UCSD-AML1 (cell line): ENCODE measurements at regions not wholly inside any gene's neighbourhood (a gene's known extent, or its start where the extent isn't known, plus 50 kb on each side); places are given as distances from the start of the nearest gene placed in this dataset.
A peak's percentile ranks its signal among the peaks of the same experiment; 100 is the strongest.

Source experiments
- DNase-seq: peaks from one replicate; lab custom pipeline; 2025; ENCODE audit not compliant: unreplicated experiment; lab: John Stamatoyannopoulos, UW

DNA sequence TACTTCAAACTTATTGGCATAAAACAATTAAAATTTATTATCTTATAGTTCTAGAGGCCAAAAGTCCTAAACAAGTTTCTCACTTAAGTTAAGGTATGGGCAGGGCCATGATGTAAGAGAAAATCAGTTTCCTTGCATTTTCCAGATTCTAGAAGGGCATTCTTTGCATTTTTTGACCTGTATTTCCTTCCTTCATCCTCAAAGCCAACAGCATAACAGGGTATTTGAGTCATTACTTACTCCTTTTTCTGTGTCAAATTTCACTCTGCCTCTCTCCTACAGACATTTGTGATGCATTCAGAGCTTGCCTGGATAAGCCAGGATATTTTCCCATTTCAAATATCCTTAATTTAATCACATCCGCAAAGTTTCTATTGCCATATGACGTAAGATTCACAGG lies 1499.0 kb downstream of the EFNA5 start:
- DNase-seq, result no peak

DNA sequence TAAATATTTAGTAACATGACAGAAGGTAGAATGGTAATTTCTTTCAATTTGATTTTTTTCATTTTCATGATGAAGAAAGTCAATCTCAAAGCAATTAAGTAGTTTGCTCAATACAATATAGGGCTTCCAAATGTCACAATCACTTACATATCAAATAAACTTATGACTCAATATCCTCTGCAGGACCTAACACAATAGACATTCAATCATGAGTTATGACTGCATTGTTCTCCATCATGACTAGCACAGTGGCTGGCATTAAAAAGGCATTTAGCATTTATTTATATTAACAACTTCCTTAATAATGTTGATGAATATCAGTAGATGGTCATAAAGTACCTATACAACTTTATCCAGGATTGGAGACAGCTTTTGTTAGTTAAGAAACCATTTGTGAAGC lies 1499.6 kb downstream of the EFNA5 start:
- DNase-seq, result no peak

DNA sequence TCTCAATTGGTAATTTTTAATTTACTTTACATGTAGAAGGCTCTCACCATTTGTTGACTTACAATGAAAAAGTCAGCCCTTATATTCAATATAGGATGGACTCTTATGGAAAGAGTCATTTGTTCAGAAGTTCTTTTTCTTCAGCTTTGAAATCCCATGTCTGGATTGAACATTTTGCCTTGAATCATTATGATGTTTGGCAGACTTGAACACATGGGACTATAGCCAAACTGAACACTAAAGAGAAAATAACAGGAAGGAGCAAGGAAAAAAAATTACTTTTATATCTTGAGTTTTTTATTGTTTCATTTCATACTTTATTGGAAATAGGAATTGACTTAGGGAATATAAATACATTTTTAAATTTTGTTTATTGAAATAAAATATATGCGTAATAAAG lies 1503.0 kb downstream of the EFNA5 start:
- no peak for DNase-seq

DNA sequence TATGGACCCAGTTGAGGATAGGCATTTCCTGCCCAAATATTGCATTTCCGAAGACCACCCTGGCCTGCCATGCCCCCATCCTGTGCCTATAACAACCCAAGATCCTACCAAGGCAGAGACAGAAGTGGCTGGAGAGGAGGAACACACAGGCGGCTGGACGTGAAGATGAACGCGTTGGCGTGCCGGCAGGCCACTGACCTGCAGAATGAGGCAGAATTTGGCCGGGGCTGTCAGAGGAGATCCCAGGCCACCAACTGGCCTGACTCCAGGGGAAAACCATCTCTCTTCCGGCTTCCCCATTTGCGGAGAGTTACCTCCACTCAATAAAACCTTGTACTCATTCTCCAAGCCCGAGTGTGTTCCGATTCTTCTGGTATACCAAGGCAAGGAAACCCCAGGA lies 1507.5 kb downstream of the EFNA5 start:
- no peak for DNase-seq

DNA sequence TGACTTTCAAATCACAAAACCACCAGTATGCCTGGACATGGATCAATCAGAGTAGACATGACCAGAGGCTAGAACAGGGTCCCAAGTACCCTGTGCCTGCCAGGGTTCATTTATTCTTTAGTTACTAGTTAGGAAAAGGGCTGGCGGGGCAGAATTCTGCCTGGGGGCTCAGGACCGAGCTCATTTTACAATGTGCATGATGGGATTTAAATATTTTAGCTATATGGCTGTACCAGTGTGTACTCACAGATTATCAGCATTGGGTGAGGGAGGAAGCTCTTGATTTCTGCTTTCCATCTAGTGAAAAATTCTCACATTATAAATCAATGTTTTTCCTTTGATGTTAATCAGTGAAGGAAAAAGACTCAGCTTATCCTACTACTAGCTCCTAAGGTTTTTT lies 1511.1 kb downstream of the EFNA5 start:
- no peak for DNase-seq

DNA sequence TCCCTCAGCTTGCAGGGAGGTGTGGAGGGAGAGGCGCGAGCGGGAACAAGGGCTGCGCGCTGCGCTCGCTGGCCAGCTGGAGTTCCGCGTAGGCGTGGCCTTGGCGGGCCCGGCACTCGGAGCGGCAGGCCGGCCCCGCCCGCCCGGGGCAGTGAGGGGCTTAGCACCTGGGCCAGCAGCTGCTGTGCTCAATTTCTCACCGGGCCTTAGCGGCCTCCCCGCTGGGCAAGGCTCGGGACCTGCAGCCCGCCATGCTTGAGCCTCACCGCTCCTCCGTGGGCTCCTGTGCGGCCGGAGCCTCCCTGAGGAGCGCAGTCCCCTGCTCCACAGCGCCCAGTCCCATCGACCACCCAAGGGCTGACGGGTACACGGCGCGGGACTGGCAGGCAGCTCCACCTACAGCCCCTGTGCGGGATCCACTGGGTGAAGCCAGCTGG lies 1516.4 kb downstream of the EFNA5 start:
- no peak for DNase-seq

DNA sequence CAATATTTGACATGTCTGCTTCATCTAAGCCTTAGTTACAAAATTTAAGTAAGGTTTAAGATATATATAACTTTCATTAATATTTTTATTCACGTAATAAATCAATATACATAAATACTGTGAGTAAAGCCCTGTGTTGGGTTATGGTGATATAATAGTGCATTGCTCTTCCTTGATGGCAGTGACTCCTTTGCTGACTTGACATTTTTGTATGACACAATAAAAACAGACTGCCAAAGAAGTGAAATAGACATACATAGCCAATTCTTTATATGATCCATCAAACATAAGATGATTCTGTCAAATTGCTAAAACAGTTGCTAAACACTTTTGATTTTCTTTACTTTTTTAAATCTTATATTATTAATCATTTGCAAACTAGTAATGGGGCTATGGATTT lies 1518.2 kb downstream of the EFNA5 start:
- DNase-seq, result no peak

DNA sequence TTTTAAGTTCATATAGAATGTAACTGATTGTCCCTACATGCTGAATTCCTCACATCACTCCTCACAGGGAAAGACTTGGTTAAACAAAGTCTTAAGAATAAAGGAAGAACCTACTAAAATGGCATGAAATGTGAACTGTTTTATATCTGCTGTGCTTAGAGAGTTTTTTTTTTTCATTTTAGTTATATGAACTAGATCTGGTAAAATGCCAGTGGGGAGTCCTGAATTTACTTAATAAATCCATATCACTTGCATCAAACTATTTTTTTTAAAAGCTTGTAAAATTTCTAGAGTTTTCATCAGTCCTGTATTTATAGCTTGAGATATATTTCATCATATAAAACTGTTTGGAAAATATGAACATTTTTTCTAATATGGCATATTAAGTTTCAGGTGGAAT lies 1528.6 kb downstream of the EFNA5 start:
- DNase-seq, result no peak

DNA sequence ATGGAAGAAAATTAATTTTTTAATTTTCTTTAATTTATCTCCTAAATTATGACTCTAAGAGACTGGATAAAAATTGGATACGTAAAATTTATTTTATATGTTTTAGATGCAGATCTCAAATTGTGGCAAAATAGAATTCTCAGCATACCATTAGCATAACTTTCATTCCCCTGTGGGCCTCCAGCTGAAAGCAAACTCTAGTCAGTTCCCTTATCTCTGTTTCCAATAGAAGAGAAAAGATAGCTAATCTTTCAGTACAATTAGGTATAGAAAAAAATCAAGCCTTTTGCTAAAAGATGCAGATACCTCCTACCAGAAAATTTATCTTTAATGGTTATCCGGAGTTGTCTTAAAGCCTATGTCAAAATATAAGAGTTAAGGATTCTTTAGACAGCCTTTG lies 1530.6 kb downstream of the EFNA5 start:
- DNase-seq, result no peak

DNA sequence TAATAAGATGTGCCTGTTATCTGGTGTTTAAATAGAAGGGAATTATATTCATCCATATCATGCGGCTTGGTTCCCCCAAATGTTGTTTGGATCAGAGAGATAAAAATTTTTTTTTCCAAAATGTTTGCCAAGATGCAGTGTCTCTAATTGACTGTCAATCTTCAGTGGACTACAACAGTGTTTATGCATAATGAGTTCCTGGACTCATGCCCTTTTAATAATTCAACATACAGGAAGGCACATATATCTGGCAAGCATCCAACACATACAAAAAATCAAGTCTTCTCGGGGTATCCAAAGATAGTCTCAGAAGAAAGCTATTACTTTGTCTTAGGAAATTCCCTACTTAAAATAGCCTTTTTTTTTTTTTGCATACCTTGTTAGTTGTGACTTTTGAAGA lies 1534.7 kb downstream of the EFNA5 start:
- DNase-seq, result no peak

DNA sequence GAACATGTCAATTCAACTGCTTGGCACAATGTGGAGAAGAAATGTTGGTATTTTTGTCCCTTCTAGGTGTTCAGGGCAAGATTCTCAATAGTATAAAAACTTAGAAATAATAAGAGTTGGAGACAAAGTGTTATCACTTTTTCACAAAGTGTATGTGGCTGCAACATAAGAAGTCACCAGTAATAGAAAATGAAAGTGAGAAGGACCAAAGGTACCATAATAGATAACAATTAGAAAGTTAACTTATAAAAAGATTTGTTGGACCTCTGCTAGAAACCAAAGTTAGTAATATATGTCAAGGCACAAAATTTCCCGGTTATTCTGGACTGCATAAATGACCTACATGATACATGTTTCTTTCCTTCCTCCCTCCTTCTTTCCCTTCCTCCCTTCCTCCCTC lies 1535.3 kb downstream of the EFNA5 start:
- DNase-seq, result no peak

DNA sequence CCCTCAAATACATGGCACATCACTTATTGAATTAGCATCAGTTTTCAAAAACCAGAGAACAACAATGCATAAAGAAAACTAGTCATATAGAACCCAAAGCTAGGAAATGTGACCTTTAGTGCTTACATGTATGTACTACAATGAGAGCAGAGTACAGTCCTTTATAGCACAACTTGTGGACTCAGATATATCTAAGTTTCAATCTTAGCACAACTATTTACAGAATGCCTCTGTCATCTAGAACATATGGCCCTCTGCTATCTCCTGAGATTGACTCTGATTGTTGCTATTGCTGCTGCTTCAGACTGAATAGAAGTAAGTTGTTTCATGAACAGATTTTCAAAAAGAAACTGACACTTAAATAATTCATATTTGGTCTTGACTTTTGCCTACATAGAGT lies 1536.2 kb downstream of the EFNA5 start:
- no peak for DNase-seq

DNA sequence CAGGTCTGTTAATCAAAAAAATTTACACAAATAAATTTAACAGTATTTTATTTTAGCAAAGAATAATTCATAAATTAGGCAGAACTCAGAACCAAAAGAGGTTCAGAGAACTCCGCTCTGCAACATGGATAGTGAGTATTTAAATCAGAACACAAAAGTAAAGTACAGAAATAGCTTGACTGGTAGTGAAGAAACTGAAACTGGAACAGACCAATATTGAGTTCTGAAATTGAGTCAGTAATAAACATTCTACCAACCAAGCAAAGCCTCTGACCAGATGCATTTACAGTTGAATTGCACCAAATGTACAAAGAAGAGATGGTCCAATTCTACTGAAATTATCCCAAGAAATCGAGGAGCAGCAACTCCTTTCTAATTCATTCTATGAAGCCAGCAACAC lies 1542.8 kb downstream of the EFNA5 start:
- DNase-seq, result no peak

DNA sequence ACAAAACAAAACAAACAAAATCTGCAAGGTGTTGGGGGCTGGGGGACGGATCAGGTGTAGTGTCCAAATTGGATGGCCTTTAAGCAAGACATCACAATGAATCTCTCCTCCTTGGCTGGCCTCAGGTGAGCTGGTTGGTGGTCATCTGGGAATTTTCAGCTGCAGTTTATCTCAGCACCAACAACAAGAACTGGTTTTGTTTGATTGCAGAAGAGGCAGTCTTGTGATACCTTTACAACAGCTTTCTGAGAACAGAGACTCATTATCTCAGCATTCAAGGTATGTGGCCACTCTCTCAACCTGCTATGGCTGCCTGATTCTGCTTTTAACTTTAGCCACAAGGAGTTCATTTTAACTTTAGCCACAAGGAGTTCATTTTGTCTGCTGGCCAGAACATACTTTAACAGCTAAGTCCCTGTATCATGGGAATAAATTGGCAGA lies 1543.4 kb downstream of the EFNA5 start:
- DNase-seq, result no peak

DNA sequence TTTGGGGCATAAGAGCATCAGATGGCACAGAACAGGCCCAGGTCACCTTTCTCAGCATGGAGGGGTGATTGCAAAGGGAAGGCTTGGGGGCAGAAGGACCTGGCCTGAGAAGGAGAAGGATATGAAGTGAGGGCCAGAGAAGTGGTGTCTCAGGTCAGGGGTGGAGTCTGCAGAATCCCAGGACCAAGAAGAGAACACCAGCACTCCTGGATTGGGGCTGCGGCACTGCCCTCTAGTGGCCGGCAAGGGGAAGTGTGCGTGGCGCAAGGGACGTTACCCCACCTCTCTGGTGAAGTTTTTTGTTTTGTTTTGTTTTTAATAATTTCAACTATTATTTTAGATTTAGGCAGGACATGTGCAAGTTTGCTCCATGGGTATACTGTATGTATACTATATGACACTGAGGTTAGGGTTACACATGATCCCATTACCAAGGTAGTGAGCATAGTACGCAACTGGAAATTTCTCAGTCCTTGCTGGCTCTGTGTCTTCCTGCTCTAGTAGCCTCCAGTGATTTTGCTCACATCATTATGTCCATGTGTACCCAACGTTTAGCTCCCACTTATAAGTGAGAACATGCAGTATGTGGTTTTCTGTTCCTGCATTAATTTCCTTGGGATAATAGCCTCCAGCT lies 1548.6 kb downstream of the EFNA5 start:
- peak; percentile 23 for DNase-seq

DNA sequence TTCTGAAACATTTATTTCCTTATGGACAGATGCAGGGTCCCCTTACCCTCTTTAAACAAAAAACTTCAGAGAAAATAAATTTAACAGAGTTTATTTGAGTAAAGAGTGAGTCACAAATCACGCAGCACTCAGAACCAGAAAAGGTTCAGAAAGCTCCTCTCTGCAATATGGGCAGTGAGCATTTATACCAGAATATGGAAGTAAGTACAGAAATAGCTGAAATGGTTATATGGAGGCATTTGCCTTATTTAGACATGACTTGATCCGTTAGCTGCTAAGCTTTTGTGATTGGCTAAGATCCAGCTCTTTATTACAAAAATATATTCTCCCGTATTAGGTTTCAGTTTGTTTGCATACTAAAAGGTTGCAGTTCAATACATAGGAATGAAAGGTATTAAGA lies 1554.1 kb downstream of the EFNA5 start:
- DNase-seq, result no peak

DNA sequence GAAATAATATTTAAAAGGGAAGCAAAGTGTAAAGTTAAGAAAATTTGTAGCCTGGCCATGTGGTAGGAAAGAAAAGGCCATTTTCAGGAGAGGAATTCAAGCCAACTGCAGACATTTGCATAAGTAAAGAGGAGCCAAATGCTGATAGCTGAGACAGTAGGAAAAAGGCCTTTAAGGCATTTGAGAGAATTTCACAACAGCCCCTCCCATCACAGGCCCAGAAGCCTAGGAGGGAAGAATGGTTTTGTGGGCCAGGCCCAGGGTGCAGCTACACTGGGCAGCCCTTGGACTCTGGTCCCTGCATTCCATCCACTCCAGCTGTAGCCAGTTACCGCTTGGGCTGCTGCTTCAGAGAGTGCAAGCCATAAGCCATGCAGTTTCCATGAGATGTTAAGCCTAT lies 1556.8 kb downstream of the EFNA5 start:
- no peak for DNase-seq

DNA sequence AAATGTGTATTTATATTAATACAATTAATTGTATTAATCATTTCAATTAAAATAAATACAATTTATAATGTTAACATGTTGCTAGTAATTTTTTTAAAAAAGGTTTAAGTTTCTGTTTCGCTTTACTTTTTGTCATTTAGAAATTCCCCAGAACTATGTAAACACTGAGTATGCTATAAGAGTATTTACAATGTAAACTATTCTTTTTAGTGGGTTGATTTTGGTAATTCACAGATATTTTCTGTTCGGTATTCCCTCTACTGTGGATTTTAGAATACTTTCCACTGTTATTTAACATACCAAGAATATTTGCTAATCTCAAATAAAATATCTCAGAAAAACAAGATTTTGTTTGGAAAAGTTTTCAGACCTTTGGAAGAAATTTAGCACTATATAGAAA lies 1564.4 kb downstream of the EFNA5 start:
- no peak for DNase-seq

DNA sequence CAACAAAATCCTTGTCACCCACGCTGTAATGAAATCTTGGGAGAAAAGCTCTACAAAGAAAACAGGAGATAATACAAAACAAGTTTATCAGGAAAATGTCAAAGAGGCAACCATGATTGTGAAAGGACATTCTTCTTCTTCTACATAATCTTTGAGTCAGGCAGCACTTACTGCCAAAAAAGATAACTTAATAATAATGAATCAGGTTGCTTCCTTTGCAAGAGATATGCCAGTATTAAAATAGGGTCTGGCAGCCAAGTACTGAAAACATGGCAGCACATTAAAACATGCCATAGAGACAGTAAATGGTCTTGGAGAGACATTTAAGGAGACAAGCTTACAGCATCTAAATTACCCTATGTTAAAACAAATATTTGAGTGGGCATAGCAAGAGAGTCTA lies 1573.4 kb downstream of the EFNA5 start:
- no peak for DNase-seq

DNA sequence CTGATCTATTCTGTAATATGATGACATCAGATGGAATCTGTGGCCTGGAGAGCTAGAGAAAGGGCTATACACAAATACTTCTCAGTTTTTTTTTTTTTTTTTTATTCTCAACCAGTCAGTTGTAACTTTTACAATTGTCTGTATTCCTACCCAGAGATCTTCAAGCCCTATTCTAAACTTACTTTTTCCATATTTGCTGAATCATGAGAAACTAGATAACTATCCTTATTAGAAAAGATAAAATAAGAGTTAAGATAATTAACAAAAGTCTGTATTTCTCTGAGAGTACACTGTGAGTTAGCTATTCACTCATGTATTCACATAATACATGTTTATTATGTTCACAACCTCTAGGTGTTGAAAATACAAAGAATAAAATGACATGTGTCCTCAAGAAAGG lies 1575.9 kb downstream of the EFNA5 start:
- no peak for DNase-seq

DNA sequence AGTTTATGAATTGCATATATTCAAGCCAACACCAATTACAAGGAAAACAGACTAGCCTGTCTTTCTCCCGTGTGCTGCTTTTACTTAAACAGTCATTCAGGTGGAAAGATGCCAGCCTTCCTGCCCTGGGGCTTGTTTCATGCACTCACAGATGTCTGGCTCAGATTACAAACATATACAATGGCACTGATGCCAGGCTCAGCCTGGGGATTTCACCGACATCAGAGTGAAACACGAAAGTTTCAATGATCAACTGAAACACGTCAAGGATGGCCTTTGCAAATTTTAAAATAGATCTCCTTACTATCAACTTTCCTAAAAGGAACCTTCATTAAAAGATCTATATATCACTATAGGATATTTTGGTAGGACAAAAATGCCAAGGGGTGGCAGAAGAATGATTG lies 1576.5 kb downstream of the EFNA5 start:
- no peak for DNase-seq

DNA sequence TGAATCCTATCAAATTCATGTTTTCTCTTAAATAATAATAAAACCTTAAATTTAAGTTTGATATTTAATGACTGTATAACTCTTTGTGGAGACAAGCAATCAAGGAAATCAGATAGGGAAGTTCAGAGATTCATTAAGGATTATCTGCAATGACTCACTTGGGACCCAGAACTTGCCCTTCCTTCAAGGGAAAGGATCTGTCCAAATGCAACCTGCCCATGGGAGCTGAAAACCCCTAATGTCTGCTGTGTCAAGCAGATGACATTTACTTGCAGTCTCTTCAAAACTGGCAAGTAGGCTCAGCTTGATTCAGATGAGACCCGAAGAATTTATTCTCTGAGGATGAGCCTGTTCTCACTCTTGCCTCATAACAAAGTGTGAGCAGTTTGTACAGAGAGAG lies 1577.6 kb downstream of the EFNA5 start:
- no peak for DNase-seq

DNA sequence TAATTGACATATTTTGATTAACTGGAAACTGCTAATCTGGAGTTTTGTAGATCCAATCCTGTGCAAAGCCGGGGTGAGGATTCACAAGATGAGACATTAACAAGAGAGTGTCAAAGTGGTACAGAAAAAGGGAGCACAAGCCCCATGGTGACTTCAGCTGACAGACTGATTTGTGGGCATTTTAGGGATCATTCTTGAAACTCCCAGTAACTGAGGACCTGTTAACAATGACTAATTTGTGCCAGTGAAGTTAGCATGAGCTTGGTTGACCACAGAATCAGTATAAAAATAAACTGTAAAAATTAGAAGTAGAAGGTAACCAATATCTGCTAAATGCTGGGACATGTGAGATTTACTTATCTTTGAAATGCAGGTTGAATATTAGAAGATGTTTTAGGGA lies 1578.3 kb downstream of the EFNA5 start:
- DNase-seq, result no peak

DNA sequence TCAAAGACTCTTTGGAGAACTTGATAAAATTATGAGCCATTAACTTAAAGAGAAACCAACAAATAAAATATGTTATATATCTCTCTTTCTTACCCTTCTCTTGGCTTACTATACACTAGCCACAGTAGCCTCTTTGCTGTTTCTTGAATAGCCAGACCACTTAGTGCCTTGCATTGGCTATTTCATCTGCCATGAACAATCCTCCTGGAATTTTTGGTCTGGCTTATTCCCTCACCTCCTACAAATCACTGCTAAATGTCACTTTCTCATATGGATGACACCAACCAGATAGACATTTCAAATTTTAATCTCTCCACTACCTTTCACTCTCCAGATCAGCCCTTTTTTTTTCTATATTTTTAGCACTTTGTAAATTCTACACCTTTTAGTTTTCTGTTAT lies 1581.7 kb downstream of the EFNA5 start:
- no peak for DNase-seq
